ENCODE measurements at regions not wholly inside any gene's neighbourhood (a gene's known extent, or its start where the extent isn't known, plus 50 kb on each side); places are given as distances from the start of the nearest gene placed in this dataset.

GRCh38 chr6:96276305-96276704, 245.3 kb upstream of the UFL1 start:
- no peak for TF ChIP-seq CTCF (IDR thresholded peaks at IDR 0.05)
- intact Hi-C loops (cut with DNase I), result no loop called here
- no peak overlapping the region for H3K4me3 ChIP-seq
- ATAC-seq, result no peak
- peaks cover 4% of the 10 kb centered on the region for H3K9me3 ChIP-seq
- H3K4me1 ChIP-seq, result no peaks in the 10 kb centered on the region
- DNase-seq, result no peak
- no peaks in the 10 kb centered on the region for H3K27me3 ChIP-seq (ENCODE audit: low read depth)
- no peaks in the 10 kb centered on the region for H3K36me3 ChIP-seq
- H3K27ac ChIP-seq, result no peak overlapping the region

- ATAC-seq, result no peak
- Histone ChIP-seq H3K27ac (no peak overlapping the region), H3K4me1 (no peaks in the 10 kb centered on the region), H3K36me3 (no peaks in the 10 kb centered on the region), H3K4me3 (no peak overlapping the region), H3K9me3 (peaks cover 4% of the 10 kb centered on the region), H3K27me3 (ENCODE audit: low read depth) (no peaks in the 10 kb centered on the region)
- TF ChIP-seq CTCF (IDR thresholded peaks at IDR 0.05), result no peak
- no peak for DNase-seq
- intact Hi-C loops (cut with DNase I), result no loop called here
Measured at GRCh38 chr6:96276856-96277255, 244.8 kb upstream of the UFL1 start.

GRCh38 chr6:96279084-96279483, 242.5 kb upstream of the UFL1 start:
- TF ChIP-seq CTCF (IDR thresholded peaks at IDR 0.05), result no peak
- H3K36me3 ChIP-seq, result no peaks in the 10 kb centered on the region
- no peaks in the 10 kb centered on the region for H3K27me3 ChIP-seq (ENCODE audit: low read depth)
- DNase-seq (no peak), ATAC-seq (no peak)
- intact Hi-C loops (cut with DNase I), result no loop called here
- no peak overlapping the region for H3K4me3 ChIP-seq
- H3K9me3 ChIP-seq, result no peaks in the 10 kb centered on the region
- H3K4me1 ChIP-seq, result no peaks in the 10 kb centered on the region
- no peak overlapping the region for H3K27ac ChIP-seq

GRCh38 chr6:96286503-96286902, 235.1 kb upstream of the UFL1 start:
- Histone ChIP-seq H3K36me3 (no peaks in the 10 kb centered on the region), H3K27ac (no peak overlapping the region), H3K27me3 (ENCODE audit: low read depth) (no peaks in the 10 kb centered on the region), H3K9me3 (no peaks in the 10 kb centered on the region), H3K4me3 (no peak overlapping the region), H3K4me1 (no peaks in the 10 kb centered on the region)
- DNase-seq (no peak), ATAC-seq (no peak)
- TF ChIP-seq CTCF (IDR thresholded peaks at IDR 0.05), result no peak
- intact Hi-C loops (cut with DNase I), result no loop called here

- H3K9me3 ChIP-seq, result no peaks in the 10 kb centered on the region
- H3K27ac ChIP-seq, result no peak overlapping the region
- TF ChIP-seq CTCF (IDR thresholded peaks at IDR 0.05), result no peak
- H3K4me3 ChIP-seq, result no peak overlapping the region
- no peak for ATAC-seq
- no peaks in the 10 kb centered on the region for H3K27me3 ChIP-seq (ENCODE audit: low read depth)
- DNase-seq, result no peak
- H3K36me3 ChIP-seq, result no peaks in the 10 kb centered on the region
- intact Hi-C loops (cut with DNase I), result no loop called here
- no peaks in the 10 kb centered on the region for H3K4me1 ChIP-seq
Measured at GRCh38 chr6:96299525-96299924, 222.1 kb upstream of the UFL1 start.

GRCh38 chr6:96301023-96301422, 220.6 kb upstream of the UFL1 start:
- no peak for ATAC-seq
- no peaks in the 10 kb centered on the region for H3K27me3 ChIP-seq (ENCODE audit: low read depth)
- intact Hi-C loops (cut with DNase I), result no loop called here
- H3K27ac ChIP-seq, result no peak overlapping the region
- H3K36me3 ChIP-seq, result no peaks in the 10 kb centered on the region
- no peak for DNase-seq
- TF ChIP-seq CTCF (IDR thresholded peaks at IDR 0.05), result no peak
- no peaks in the 10 kb centered on the region for H3K4me1 ChIP-seq
- H3K9me3 ChIP-seq, result no peaks in the 10 kb centered on the region
- no peak overlapping the region for H3K4me3 ChIP-seq

Data from lower lobe of right lung (tissue), 2 donors.